MG63 (cell line): ENCODE measurements at regions not wholly inside any gene's neighbourhood (a gene's known extent, or its start where the extent isn't known, plus 50 kb on each side); places are given as distances from the start of the nearest gene placed in this dataset.
A peak's percentile ranks its signal among the peaks of the same experiment; 100 is the strongest.
"Not testable (repeated sequence)": the region's sequence is repeated elsewhere in the genome, so short reads cannot be mapped to it uniquely, and the experiment has no call there.

ENCODE experiments used
- DNase-seq: peaks from one replicate; pipeline ENCODE4 v3.0.0-alpha.2; 2020
- H3K27me3 ChIP-seq: fragments of 250-450 bp; sonication (Bioruptor Pico); 2 replicates; pipeline ENCODE4 v1.5.1; 2020; ENCODE audit warnings: mild to moderate bottlenecking, moderate library complexity
- H3K36me3 ChIP-seq: fragments of 250-450 bp; sonication (Bioruptor Pico); 2 replicates; pipeline ENCODE4 v1.5.1; 2020; ENCODE audit warnings: mild to moderate bottlenecking, moderate library complexity
- H3K4me3 ChIP-seq: fragments of 250-450 bp; sonication (Bioruptor Pico); 2 replicates; pipeline ENCODE4 v1.5.1; 2020; ENCODE audit warnings: mild to moderate bottlenecking, moderate library complexity
- H3K9me3 ChIP-seq: fragments of 250-450 bp; sonication (Bioruptor Pico); 2 replicates; pipeline ENCODE4 v1.5.1; 2020; ENCODE audit warnings: mild to moderate bottlenecking, moderate library complexity

DNA sequence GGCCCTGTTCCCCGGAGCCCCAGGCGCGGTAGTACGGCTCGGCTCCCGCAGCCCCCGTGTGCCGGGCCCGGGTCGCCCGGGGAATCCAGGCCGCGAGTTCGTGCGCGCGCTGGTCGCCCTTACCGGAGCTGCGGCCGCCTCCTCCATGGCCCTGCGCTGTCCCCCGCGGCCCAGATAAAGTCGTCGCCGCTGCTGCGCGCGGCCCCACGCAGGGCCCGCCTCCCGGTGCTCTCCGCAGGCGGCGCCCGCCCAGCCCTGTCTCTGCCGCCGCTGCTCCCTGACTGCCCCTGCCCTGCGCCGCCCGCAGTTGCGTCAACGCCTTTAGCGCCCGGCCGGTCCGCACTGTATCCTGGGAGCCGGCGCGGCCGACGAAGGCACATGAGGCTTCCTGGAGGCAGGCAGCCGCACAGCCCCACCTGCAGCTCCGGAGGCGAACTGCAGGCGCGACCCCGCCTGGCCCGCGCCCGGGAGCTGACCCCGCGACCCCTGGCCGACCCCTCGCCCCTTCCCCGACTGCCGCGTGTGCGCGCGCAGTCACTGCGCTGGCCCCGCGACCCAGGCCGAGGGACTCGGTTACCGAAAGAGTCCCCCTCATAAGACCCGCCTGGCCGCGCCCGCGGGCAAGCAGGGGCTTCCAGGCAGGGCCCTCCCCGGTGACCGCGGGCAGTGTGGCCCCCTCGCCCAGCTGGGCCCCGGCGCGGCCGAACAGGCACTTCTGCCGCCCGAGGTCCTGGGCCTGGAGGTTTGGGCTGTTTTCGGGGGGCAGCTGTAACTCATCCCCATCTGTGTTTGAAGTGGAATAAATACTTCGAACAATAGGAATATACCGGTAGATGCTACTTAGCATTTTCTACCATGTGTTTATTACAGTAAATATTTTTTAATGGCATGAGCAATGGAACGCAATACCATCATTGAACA lies 127.1 kb upstream of the ZNF746 start:
- Histone ChIP-seq H3K27me3 (0 out of 2 replicates have a peak, but pooled peaks cover 3% of the 10 kb centered on the region), H3K36me3 (no peaks in the 10 kb centered on the region), H3K9me3 (no peaks in the 10 kb centered on the region), H3K4me3 (peak overlapping the region; percentile 63)
- peak; percentile 92 for DNase-seq

DNA sequence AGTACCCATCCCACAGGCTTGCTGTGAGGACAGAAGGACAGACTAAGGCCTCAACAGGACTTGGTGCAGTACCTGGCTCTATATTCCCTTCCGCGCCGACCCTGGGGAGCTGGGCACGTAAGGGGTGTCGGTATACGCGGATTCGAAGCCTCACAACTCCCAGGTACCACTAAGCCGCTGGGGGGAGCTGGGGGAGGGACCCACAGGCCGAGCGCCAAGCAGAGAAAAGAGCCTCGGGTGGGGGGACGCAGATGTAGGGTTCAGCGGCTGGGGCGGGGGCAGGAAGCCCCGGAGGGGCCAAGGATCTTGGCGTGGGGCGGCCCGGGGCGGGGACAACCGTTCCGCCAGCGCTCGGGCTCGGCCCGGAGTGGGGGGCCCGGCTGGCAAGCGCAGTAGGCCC lies 126.4 kb upstream of the ZNF746 start:
- H3K27me3 ChIP-seq: no peaks in the 10 kb centered on the region
- peak overlapping the region; percentile 63 for H3K4me3 ChIP-seq
- peak; percentile 10 for DNase-seq
- H3K36me3 ChIP-seq: no peaks in the 10 kb centered on the region; the same call in 1 of the 2 replicates
- H3K9me3 ChIP-seq: no peaks in the 10 kb centered on the region

DNA sequence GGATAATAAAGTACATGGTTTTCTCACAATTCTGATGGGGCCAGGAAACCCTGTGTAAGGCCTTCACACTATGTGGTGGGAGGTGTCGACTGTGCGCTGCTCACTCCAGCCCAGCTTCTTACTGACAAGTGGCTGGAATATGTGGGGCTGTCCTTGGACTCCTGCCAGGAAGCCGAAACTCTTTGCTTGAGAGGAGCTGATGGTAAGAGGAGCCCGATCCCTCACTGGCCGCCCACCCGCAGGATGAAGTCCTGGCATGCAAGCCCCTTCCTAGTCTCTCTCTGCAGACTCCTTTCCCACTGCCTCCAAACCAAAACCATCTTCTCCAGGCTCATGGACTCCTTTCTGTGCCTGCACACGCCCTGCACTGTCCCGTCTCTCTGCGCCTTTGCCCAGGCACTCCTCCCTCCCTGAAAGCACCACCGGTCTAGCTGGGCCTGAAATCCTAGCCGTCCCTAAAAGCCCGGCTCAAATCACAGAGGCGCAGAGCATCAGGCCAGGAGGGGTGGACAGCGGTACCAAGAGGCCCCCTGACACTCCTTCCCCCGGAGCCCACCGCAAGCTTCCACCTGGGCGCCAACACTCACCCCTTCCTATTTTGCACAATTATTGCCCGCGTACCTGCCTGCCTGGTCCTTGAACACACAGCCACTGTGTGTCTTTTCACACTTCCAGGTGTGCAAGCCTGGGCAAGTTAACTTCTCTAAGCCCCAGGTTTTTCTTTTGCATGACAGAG lies 125.8 kb upstream of the ZNF746 start:
- not testable (repeated sequence) for H3K27me3 ChIP-seq, H3K36me3 ChIP-seq, H3K9me3 ChIP-seq
- DNase-seq: peak; percentile 31
- H3K4me3 ChIP-seq: peak overlapping the region; percentile 63

DNA sequence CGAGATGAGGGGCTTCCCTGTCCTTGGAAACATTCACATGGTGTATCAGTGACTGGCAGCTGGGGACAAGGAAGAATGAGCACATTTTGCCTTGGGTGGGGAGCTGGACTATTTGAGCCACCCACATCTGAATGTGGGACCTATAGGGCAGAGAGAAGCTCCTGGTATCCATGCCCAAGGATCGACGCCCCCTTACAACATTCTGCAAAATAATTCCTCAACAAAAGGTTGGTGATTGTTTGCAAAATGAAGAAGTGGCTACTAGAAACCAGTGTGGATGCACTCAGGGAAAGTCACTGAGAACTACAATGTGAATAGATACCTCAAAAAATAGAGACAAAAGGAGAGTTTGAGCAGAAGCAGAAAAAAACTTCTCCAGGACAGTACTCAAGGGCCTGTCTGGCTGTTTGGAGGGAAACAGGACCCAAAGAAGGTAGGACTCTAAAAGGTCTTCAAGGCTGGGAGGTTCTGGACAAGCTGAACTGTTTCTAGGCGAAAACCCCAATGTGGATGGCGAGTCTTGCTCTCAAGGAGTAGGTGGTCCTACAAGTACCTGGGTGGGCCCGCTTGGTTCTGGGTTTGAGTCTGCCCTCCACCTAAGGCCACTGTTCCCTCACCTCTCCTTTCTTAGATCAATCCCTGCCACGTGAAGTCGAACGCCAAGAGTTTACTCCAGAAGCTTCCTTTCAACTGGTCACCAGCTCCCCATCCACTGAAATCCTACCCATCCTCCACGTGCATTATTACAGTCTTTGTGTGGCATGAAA lies 125.0 kb upstream of the ZNF746 start:
- H3K4me3 ChIP-seq: peak overlapping the region; percentile 63; the same call in 1 of the 2 replicates

DNA sequence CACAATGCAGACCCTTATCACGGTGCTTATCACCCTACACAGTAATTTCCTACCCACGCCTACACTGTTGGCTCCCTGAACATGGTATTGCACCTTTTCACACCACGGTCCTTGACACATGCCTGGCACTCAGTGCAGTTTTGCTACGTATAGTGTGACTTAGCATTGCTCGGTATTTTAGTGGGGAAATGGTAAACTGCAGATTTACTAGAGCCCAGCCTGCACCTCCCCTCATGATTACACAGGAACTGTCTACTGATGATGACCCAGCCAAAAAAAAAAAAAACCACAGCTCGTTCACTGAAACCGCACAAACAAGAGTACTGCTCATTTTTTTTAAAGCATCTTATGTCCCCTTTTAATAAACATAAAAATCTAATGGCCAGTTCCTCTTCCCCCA lies 124.2 kb upstream of the ZNF746 start:
- no peaks in the 10 kb centered on the region for H3K9me3 ChIP-seq
- H3K4me3 ChIP-seq: no peak overlapping the region
- no peaks in the 10 kb centered on the region for H3K27me3 ChIP-seq
- no peaks in the 10 kb centered on the region; the same call in 1 of the 2 replicates for H3K36me3 ChIP-seq
- DNase-seq: no peak

More for the DNA sequence above, 125.0 kb upstream of the ZNF746 start:
- DNase-seq: no peak
- Histone ChIP-seq H3K9me3 (no peaks in the 10 kb centered on the region), H3K27me3 (no peaks in the 10 kb centered on the region), H3K36me3 (no peaks in the 10 kb centered on the region; the same call in 1 of the 2 replicates)

DNA sequence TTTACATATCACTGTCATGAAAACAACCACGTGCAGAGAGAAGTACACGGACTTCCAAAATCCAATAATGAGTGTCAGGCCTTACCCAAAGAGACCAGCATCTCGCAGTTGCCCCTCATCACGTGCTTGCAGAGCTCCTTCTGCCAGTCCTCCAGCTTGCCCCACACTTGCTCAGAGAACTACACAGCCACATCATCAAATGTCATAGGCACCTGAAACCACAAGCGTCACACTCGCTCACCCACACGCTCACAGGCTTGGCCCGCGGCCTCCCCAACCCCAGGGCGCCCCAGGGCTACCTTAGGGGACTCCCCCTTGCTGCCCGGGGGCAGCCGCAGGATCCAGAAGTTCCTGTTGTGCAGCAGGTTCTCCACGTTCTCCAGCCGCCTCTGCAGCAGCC lies 123.4 kb upstream of the ZNF746 start:
- Histone ChIP-seq H3K36me3 (no peaks in the 10 kb centered on the region; the same call in 1 of the 2 replicates), H3K27me3 (no peaks in the 10 kb centered on the region), H3K4me3 (no peak overlapping the region)

DNA sequence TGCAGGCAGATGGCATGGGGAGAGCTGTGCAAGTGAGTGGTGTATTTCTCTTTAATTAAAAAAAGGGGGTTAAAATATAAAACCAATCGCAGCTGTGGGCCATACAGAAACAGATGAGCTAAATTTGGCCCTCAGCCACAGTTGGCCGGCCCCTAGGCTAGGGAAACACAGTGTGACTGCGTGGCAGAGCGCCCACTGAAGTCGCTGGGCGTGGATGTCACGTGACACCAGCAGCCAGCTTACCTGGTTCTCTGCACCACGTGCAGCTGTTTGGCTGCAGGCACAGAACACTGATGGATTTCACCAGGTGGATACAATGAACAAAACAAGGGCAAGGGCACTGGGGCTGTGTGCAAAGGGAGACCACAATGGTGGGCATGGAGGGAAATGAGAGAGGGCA lies 119.3 kb upstream of the ZNF746 start:
- H3K4me3 ChIP-seq: no peak overlapping the region
- H3K9me3 ChIP-seq: no peaks in the 10 kb centered on the region
- H3K36me3 ChIP-seq: no peaks in the 10 kb centered on the region; the same call in 1 of the 2 replicates
- DNase-seq: no peak
- H3K27me3 ChIP-seq: no peaks in the 10 kb centered on the region

More for the DNA sequence above, 123.4 kb upstream of the ZNF746 start:
- DNase-seq: no peak
- H3K9me3 ChIP-seq: no peaks in the 10 kb centered on the region

DNA sequence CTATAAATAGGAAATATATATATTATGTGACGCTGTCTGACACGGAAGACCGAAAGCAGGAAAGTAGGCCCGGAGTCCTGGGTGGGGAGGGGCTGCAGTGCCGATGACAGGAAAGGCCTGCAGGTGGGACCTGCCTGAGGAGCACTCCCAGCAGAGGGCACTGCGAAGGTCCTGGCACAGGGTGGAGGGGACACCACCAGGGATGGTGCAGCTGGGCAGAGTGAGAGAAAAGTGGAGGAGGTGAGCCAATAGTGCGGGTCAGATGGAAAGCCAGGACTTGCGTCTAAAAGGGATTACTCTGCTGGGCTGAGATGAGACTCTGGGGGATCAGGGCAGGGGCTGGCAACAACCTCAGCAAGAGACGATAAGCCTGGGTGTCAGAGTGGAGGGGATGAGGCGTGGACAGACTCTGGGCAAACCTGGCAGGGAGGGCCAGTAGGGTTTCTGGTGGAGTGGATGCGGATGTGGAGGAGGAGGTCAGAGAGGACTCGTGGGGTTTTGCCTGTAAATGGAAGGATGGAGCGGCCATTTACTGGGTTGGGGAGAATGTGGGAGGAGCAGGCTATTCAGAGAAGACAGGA lies 118.2 kb upstream of the ZNF746 start:
- H3K36me3 ChIP-seq: no peaks in the 10 kb centered on the region; the same call in 1 of the 2 replicates
- DNase-seq: no peak
- no peak overlapping the region for H3K4me3 ChIP-seq
- H3K27me3 ChIP-seq: no peaks in the 10 kb centered on the region
- H3K9me3 ChIP-seq: no peaks in the 10 kb centered on the region

DNA sequence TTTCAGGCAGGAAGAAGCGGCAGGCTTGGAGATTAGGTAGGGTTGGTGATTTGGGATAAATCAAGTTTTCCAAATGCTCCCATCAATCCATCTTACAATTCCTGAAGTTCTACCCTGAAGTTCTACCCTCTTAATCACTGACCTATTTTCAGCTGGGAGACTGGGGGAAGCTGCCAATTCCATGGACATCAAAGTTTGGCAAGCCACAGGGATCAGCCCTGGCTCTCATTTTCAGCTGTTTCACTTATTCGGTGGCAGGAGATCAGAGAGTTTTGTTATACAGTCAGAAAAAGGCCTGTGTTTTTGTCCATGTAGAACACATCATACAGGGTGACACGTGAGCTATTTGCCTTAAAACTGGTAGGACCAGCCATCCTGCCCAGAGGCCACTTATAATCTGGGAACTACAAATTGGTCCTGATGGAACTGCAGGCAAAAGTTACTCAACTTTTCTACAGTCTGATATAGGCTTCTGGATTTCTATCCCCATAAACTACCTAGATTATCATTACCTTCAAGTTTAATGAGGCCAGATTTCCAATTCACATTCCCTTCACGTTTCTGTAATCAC lies 112.9 kb upstream of the ZNF746 start:
- no peak overlapping the region for H3K4me3 ChIP-seq
- no peaks in the 10 kb centered on the region for H3K9me3 ChIP-seq
- peaks cover 4% of the 10 kb centered on the region for H3K36me3 ChIP-seq
- H3K27me3 ChIP-seq: no peaks in the 10 kb centered on the region
- no peak for DNase-seq

DNA sequence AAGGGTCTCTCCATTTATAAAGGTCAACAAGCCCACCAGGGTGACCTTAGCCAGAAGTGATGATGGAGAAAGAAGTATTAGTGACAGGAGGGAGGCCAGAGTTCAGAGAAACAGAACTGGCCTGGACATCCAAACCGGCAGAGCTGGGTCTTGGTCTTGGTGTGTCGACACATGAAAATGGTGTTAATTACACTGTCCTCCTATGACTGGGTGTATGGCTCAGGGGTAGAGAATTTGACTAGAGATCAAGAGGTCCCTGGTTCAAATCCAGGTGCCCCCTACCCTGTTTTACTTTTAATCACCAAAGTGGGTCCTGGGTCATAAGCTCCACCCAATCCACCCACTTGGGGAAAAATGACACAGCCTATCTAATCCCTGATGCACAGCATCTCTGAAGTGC lies 110.6 kb upstream of the ZNF746 start:
- Histone ChIP-seq H3K9me3 (no peaks in the 10 kb centered on the region), H3K36me3 (peaks cover 4% of the 10 kb centered on the region), H3K4me3 (no peak overlapping the region), H3K27me3 (no peaks in the 10 kb centered on the region)
- no peak for DNase-seq

DNA sequence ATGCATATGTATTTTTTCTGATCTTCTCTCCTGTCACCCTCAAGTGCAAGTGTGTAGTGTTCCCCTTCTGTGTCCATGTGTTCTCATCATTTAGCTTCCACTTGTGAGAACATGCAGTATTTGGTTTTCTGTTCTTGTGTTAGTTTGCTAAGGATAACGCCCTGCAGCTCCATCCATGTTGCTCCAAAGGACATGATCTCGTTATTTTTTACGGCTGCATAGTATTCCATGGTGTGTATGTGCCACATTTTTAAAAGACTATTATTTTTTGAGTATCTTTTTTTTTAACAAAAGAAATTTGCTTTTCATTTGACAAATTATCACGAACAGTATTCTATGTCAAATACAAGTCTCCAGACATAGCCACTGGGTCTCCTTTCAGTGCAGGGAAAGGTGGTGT lies 110.1 kb upstream of the ZNF746 start:
- Histone ChIP-seq H3K27me3 (no peaks in the 10 kb centered on the region), H3K36me3 (peaks cover 4% of the 10 kb centered on the region)

DNA sequence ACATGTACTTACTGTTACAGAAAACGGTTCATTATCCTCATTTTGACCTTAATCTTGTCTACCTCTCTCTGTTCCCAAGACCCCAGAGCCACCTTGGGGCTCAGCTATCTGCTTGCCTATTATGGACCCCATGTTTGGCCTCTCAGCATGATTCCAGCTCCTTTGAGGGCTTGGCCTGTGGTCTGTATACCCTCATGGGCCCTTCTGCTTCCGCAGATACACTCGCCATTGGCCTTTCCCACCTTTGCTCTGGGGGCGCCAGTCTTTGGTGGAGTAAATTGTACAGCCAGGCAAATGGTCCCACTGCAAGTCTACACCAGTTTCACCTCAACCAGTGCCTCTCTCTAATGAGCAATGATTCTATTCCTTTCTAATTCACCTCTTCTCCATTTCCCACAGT lies 109.2 kb upstream of the ZNF746 start:
- no peak overlapping the region for H3K4me3 ChIP-seq
- no peaks in the 10 kb centered on the region for H3K9me3 ChIP-seq
- peaks cover 4% of the 10 kb centered on the region for H3K36me3 ChIP-seq
- no peaks in the 10 kb centered on the region for H3K27me3 ChIP-seq
- no peak for DNase-seq

More for the DNA sequence above, 110.1 kb upstream of the ZNF746 start:
- DNase-seq: no peak
- Histone ChIP-seq H3K9me3 (no peaks in the 10 kb centered on the region), H3K4me3 (no peak overlapping the region)

DNA sequence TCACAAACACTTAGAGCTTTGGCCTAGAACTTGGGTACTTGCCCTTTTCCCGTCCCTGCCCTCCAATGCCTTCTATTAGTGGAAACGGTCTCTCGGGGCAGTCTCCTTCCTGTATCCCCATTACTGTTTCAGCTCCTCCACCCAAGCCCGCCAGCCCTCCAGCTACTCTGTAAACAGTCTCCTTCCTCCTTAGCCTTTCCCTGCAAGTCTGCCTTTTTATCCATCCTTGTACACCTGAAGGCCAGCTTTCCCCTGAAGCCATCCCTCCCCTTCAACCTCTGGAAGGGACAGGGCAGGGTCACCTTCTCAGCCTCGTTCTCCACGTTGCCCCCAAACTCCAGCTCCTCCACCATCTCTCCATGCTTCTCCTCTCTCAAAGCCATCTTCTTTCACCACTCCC lies 108.1 kb upstream of the ZNF746 start:
- peaks cover 4% of the 10 kb centered on the region for H3K36me3 ChIP-seq
- H3K4me3 ChIP-seq: no peak overlapping the region
- H3K9me3 ChIP-seq: no peaks in the 10 kb centered on the region
- H3K27me3 ChIP-seq: no peaks in the 10 kb centered on the region
- DNase-seq: no peak

DNA sequence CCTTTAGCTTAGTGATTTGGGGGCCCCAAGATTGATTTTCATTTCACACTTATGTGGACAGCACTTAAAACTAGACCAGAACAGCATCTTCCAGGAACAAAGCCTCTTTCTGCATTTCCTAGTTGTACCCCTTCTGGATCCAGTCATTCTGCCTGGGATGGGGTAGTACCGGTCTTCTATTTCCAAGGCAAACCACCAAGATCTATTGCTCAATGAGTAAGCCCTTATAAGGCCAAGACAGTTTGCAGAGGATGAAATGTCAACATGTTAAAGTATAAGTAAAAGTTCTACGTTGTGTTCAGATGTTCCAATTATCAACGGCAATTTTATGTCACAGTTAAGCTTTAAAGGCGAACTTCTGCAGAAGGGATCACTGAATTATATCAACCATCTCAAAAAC lies 106.9 kb upstream of the ZNF746 start:
- Histone ChIP-seq H3K9me3 (no peaks in the 10 kb centered on the region), H3K27me3 (no peaks in the 10 kb centered on the region), H3K36me3 (peaks cover 4% of the 10 kb centered on the region; the same call in 1 of the 2 replicates), H3K4me3 (no peak overlapping the region)
- DNase-seq: no peak

DNA sequence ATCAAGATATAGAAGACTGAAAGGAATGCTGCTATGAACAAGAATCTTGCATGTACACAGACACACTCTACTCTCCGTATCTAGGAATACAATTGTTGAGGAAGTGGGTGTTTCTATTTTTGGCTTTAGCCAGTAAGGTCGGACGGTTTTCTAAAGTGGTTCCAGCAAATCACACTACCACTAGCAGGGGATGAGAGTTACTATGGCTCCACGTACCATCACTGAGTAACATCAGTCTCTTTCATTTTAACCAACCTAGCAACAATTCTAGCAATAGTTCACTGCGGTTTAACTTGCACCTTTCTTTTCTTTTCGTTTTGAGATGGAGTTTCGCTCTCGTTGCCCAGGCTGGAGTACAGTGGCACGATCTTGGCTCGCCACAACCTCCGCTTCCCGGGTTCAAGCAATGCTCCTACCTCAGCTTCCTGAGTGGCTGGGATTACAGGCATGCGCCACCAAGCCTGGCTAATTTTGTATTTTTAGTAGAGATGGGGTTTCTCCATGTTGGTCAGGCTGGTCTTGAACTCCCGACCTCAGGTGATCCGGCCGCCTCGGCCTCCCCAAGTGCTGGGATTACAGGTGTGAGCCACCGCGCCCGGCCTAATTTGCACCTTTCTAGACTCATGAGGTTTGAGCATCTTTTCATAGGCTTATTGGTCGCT lies 103.2 kb upstream of the ZNF746 start:
- not testable (repeated sequence) for H3K27me3 ChIP-seq, H3K36me3 ChIP-seq, H3K4me3 ChIP-seq, DNase-seq, H3K9me3 ChIP-seq
